Neural progenitor cell (in vitro differentiated cells): ENCODE measurements at regions not wholly inside any gene's neighbourhood (a gene's known extent, or its start where the extent isn't known, plus 50 kb on each side); places are given as distances from the start of the nearest gene placed in this dataset.

Experiments used
- DNase-seq: peaks from one replicate; pipeline ENCODE4 v3.0.0-alpha.2; 2016; ENCODE audit warnings: low spot score
- H2AFZ ChIP-seq: fragments of 200-600 bp; sonication (generic); replicated peaks from 2 replicates; pipeline ENCODE4 v1.6.1; 2016; ENCODE audit warnings: antibody characterized with exemption
- H3F3A ChIP-seq: fragments of 200-600 bp; sonication (generic); 2 replicates; pipeline ENCODE4 v1.6.1; 2016; ENCODE audit warnings: antibody characterized with exemption, low read depth
- H3K27ac ChIP-seq: fragments of 200-600 bp; sonication (generic); 2 replicates; pipeline ENCODE4 v1.5.1; 2016; ENCODE audit warnings: mild to moderate bottlenecking
- H3K27me3 ChIP-seq: fragments of 200-600 bp; sonication (generic); 2 replicates; pipeline ENCODE4 v1.6.1; 2016; ENCODE audit warnings: mild to moderate bottlenecking, moderate library complexity
- H3K36me3 ChIP-seq: fragments of 200-600 bp; sonication (generic); 2 replicates; pipeline ENCODE4 v1.5.1; 2016
- H3K4me1 ChIP-seq: fragments of 200-600 bp; sonication (generic); 2 replicates; pipeline ENCODE4 v1.6.1; 2016; ENCODE audit warnings: mixed run types
- H3K4me2 ChIP-seq: fragments of 200-600 bp; sonication (generic); 2 replicates; pipeline ENCODE4 v1.6.1; 2016
- H3K4me3 ChIP-seq: fragments of 200-600 bp; sonication (generic); 2 replicates; pipeline ENCODE4 v1.5.1; 2016
- H3K79me2 ChIP-seq: fragments of 200-600 bp; sonication (generic); 2 replicates; pipeline ENCODE4 v1.6.1; 2016; ENCODE audit warnings: low read depth
- H3K9ac ChIP-seq: fragments of 200-600 bp; sonication (generic); 2 replicates; pipeline ENCODE4 v1.6.1; 2016
- H3K9me3 ChIP-seq: fragments of 200-600 bp; sonication (generic); 2 replicates; pipeline ENCODE4 v1.5.1; 2016; ENCODE audit warnings: low read depth
- H4K20me1 ChIP-seq: fragments of 200-600 bp; sonication (generic); 2 replicates; pipeline ENCODE4 v1.6.1; 2016; ENCODE audit warnings: low read depth
- H3K27ac Mint-ChIP-seq: 3 replicates; pipeline ENCODE4 v1.8.0; 2021; ENCODE audit warnings: mixed read lengths
- H3K27me3 Mint-ChIP-seq: 2 replicates; pipeline ENCODE4 v1.8.0; 2022; ENCODE audit warnings: low read depth, mild to moderate bottlenecking, inconsistent platforms, moderate library complexity, mixed read lengths; ENCODE audit not compliant: insufficient read depth
- H3K36me3 Mint-ChIP-seq: 3 replicates; pipeline ENCODE4 v1.8.0; 2021; ENCODE audit warnings: mixed read lengths
- H3K4me1 Mint-ChIP-seq: 3 replicates; pipeline ENCODE4 v1.8.0; 2021; ENCODE audit warnings: mixed read lengths
- H3K4me3 Mint-ChIP-seq: 3 replicates; pipeline ENCODE4 v1.8.0; 2021; ENCODE audit warnings: mild to moderate bottlenecking, moderate library complexity, mixed read lengths
- H3K9me3 Mint-ChIP-seq: 3 replicates; pipeline ENCODE4 v1.8.0; 2020; ENCODE audit warnings: mixed read lengths
- CTCF ChIP-seq: fragments of 200-600 bp; sonication (generic); IDR thresholded peaks from 2 replicates; pipeline ENCODE4 v1.5.1; 2017; ENCODE audit warnings: antibody characterized with exemption, mild to moderate bottlenecking
- EZH2 ChIP-seq: fragments of 200-600 bp; sonication (generic); IDR thresholded peaks from 2 replicates; pipeline ENCODE4 v1.6.1; 2017; ENCODE audit warnings: antibody characterized with exemption, mild to moderate bottlenecking, moderate library complexity
- EZH2phosphoT487 ChIP-seq: fragments of 200-600 bp; sonication (generic); IDR thresholded peaks from 2 replicates; pipeline ENCODE4 v1.6.1; 2017; ENCODE audit warnings: antibody characterized with exemption

DNA sequence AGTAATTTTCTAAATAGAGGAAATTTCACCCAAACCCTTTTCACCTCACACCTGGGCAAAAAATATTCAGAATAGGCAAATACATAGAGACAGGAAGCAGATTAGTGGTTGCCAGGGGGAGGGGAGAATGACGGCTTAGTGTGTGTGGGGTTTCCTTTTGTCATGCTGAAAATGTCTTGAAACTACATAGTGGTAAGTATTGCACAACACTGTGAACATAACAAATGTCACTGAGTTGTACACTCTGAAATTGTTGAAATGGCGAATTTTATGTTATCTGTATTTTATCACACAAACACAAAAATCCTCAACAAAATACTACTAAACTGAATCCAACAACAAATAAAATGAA is 60.7 kb upstream of the PLAC1 start:
- Histone ChIP-seq H3K27me3 (no peaks in the 10 kb centered on the region), H4K20me1 (no peaks in the 10 kb centered on the region), H3K9ac (no peak overlapping the region), H3K9me3 (no peaks in the 10 kb centered on the region), H3F3A (no peaks in the 10 kb centered on the region), H3K4me3 (no peak overlapping the region), H3K36me3 (no peaks in the 10 kb centered on the region), H3K27ac (no peak overlapping the region), H2AFZ (no peak overlapping the region), H3K4me1 (no peaks in the 10 kb centered on the region), H3K79me2 (no peaks in the 10 kb centered on the region), H3K4me2 (no peak overlapping the region)
- no peaks in the 10 kb centered on the region for H3K36me3 Mint-ChIP-seq
- peaks cover 29% of the 10 kb centered on the region for H3K4me1 Mint-ChIP-seq
- H3K27me3 Mint-ChIP-seq = peaks cover 2% of the 10 kb centered on the region
- H3K27ac Mint-ChIP-seq = no peak overlapping the region
- H3K9me3 Mint-ChIP-seq = peaks cover 12% of the 10 kb centered on the region
- H3K4me3 Mint-ChIP-seq = no peak overlapping the region
- TF ChIP-seq EZH2 = no peak
- no peak for TF ChIP-seq CTCF
- no peak for TF ChIP-seq EZH2phosphoT487
- DNase-seq = no peak

GRCh38 chrX:134718105-134718965 is 60.1 kb upstream of the PLAC1 start:
- H3K4me1 ChIP-seq = no peaks in the 10 kb centered on the region
- H3K79me2 ChIP-seq = no peaks in the 10 kb centered on the region
- no peaks in the 10 kb centered on the region for H3K27me3 ChIP-seq
- no peaks in the 10 kb centered on the region for H3F3A ChIP-seq
- no peak overlapping the region for H3K27ac Mint-ChIP-seq
- peaks cover 2% of the 10 kb centered on the region for H3K27me3 Mint-ChIP-seq
- peaks cover 12% of the 10 kb centered on the region for H3K9me3 Mint-ChIP-seq
- peaks cover 29% of the 10 kb centered on the region for H3K4me1 Mint-ChIP-seq
- DNase-seq = no peak
- H3K36me3 ChIP-seq = no peaks in the 10 kb centered on the region
- H3K36me3 Mint-ChIP-seq = no peaks in the 10 kb centered on the region
- H3K4me3 Mint-ChIP-seq = no peak overlapping the region
- no peak overlapping the region for H3K4me3 ChIP-seq
- no peak overlapping the region for H2AFZ ChIP-seq
- no peak overlapping the region for H3K9ac ChIP-seq
- H3K4me2 ChIP-seq = no peak overlapping the region
- no peaks in the 10 kb centered on the region for H3K9me3 ChIP-seq
- no peak for TF ChIP-seq EZH2
- TF ChIP-seq EZH2phosphoT487 = no peak
- no peak for TF ChIP-seq CTCF
- H3K27ac ChIP-seq = no peak overlapping the region
- no peaks in the 10 kb centered on the region for H4K20me1 ChIP-seq

GRCh38 chrX:134717698-134718097 is 59.4 kb upstream of the PLAC1 start:
- Mint-ChIP-seq H3K27ac (no peak overlapping the region), H3K9me3 (peaks cover 12% of the 10 kb centered on the region), H3K4me1 (peaks cover 29% of the 10 kb centered on the region), H3K36me3 (no peaks in the 10 kb centered on the region), H3K4me3 (no peak overlapping the region), H3K27me3 (peaks cover 2% of the 10 kb centered on the region)
- H2AFZ ChIP-seq = no peak overlapping the region
- no peaks in the 10 kb centered on the region for H3K9me3 ChIP-seq
- no peak overlapping the region for H3K4me2 ChIP-seq
- H3F3A ChIP-seq = no peaks in the 10 kb centered on the region
- no peak overlapping the region for H3K4me3 ChIP-seq
- no peak overlapping the region for H3K27ac ChIP-seq
- no peaks in the 10 kb centered on the region for H3K4me1 ChIP-seq
- TF ChIP-seq EZH2 (no peak), CTCF (no peak), EZH2phosphoT487 (no peak)
- no peak for DNase-seq
- H3K9ac ChIP-seq = no peak overlapping the region
- no peaks in the 10 kb centered on the region for H3K79me2 ChIP-seq
- H3K36me3 ChIP-seq = no peaks in the 10 kb centered on the region
- H3K27me3 ChIP-seq = no peaks in the 10 kb centered on the region
- no peaks in the 10 kb centered on the region for H4K20me1 ChIP-seq
